ENCODE measurements at regions not wholly inside any gene's neighbourhood (a gene's known extent, or its start where the extent isn't known, plus 50 kb on each side); places are given as distances from the start of the nearest gene placed in this dataset.

GRCh38 chr9:87443461-87443860 lies 54.2 kb upstream of the DAPK1 start:
- no peak overlapping the region for H3K4me3 ChIP-seq
- no peak overlapping the region for H3K27ac ChIP-seq

- no peak overlapping the region for H3K27ac ChIP-seq
- H3K4me3 ChIP-seq, result no peak overlapping the region
These were observed 52.0 kb upstream of the DAPK1 start for GRCh38 chr9:87445646-87446045.

- H3K4me3 ChIP-seq, result no peak overlapping the region
- no peak overlapping the region for H3K27ac ChIP-seq
These were observed 51.1 kb upstream of the DAPK1 start for GRCh38 chr9:87446527-87446926.

- Histone ChIP-seq H3K4me3 (no peak overlapping the region), H3K27ac (no peak overlapping the region)
These were observed 49.9 kb upstream of the DAPK1 start for GRCh38 chr9:87447547-87448432.
